ENCODE measurements at regions not wholly inside any gene's neighbourhood (a gene's known extent, or its start where the extent isn't known, plus 50 kb on each side); places are given as distances from the start of the nearest gene placed in this dataset.

DNA sequence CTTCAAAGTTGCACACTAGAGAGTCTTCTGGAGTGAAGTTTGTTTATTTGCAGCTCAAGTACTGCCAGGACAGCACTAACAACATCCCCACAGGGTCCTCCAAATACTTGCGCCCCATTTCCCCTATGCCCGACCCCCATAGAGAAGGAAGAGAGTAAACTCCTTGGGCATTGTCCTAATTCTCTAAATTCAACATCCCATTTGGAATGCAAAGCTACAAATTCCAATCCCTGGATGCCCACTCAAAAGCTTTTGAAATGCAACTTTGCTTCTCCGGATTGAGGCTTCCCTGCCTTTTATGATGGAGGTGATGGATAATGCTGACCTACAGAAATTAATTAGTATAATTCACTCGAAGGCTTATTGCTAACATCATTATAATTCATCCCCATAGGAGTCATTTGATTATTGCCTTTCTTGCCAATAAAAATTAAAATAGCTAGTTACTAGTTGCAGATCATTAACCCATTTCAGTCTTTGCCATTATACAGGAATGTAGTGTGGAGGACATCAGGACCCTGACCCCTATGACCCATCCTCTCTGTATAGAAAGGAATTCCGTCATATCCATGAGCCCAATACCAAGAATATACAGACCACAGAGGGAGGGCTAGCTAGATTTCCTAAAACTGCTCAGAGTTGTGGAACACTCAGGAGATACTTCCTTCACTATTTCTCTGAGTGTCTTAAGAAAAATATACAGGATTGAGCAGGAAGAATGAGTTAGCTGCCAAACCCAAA, 277.6 kb downstream of the ZNF608 start:
- H3K4me3 ChIP-seq = no peak overlapping the region
- H3K27ac ChIP-seq = no peak overlapping the region
- H3K9me3 ChIP-seq (replicated peaks) = no peaks in the 10 kb centered on the region
- no peaks in the 10 kb centered on the region for H3K4me1 ChIP-seq
- DNase-seq = no peak
- H3K27me3 ChIP-seq = no peaks in the 10 kb centered on the region
- no peaks in the 10 kb centered on the region for H3K36me3 ChIP-seq

DNA sequence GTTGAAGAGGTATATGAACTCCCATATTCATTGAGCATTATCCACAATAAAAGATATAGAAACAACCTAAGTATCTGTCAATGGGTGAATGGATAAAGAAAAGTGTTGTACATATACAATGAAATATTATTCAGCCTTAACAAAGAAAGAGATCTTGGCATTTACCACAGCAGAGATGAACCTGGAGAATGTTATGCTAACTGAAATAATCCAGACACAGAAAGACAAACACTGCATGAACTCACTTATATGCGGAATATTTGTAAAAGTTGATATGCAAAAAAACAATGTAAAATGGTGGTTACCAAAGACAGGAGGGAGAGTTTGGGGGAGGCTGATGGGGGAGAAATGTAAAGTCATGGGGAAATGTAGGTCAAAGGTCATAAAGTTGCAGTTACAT, 278.7 kb downstream of the ZNF608 start:
- H3K36me3 ChIP-seq = no peaks in the 10 kb centered on the region
- no peak overlapping the region for H3K4me3 ChIP-seq
- no peaks in the 10 kb centered on the region for H3K27me3 ChIP-seq
- H3K27ac ChIP-seq = no peak overlapping the region
- no peaks in the 10 kb centered on the region for H3K9me3 ChIP-seq (replicated peaks)
- no peak for DNase-seq
- no peaks in the 10 kb centered on the region for H3K4me1 ChIP-seq

DNA sequence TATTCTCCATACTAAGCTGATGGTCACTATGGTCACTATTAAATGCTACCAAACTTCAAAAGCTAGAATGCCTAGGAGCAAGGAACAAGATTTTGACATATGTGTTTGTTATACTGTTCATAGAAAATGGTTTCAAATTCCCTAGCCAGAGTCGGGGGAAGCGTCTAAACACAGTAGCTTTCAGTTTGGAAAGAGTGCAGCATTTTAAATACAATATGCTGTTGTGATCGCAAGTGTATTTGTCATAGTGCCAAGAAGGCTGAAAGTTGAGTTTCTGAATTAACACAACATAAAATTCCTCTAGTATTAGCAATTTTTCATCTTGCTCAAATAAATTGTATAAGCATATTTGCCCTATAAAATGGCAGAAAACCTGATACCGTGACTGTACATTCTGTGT, 280.4 kb downstream of the ZNF608 start:
- Histone ChIP-seq H3K9me3 (replicated peaks) (no peaks in the 10 kb centered on the region), H3K36me3 (no peaks in the 10 kb centered on the region), H3K4me3 (no peak overlapping the region), H3K27ac (no peak overlapping the region), H3K4me1 (no peaks in the 10 kb centered on the region), H3K27me3 (no peaks in the 10 kb centered on the region)
- DNase-seq = no peak

DNA sequence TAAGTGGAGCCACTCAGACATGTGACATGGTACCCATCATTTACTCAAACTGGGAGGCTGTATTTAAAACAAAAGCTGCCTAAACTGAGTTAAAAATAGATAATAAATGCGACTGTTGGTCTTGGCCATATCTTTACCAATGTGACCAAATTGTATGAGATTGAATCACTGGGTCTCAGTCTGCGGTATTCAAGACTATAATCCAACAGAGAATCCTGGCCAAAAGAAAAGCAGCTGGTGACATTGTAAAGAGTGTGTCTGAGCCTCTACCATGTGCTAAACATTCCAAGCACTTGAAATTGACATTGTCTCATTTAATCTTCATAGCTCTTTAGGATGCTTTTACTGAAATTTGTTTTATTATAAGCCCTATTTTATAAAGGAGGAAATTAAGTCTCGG, 282.6 kb downstream of the ZNF608 start:
- no peak for DNase-seq

DNA sequence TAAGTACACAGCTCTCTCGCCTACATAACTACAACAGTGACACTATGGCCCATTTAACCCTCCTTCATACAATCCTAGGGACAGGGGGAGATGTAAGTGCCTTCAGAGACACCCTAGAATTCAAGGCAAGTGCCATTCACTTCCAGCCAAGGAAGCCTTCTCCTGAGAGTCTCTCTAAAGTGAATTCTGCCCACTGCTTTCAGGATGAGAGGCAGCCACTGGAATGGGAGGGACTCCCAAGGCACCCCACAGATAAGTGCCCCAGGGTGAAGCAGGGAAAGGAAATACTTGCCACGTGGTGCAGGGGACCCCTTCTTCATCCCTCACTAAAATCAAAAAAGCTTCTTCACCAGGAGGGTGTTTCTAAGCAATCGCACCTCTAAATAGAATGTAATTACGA, 283.7 kb downstream of the ZNF608 start:
- no peaks in the 10 kb centered on the region for H3K36me3 ChIP-seq
- no peaks in the 10 kb centered on the region for H3K27me3 ChIP-seq
- H3K27ac ChIP-seq = no peak overlapping the region
- H3K4me1 ChIP-seq = no peaks in the 10 kb centered on the region
- H3K4me3 ChIP-seq = no peak overlapping the region
- 0 out of 2 replicates have a peak, but pooled peaks cover 6% of the 10 kb centered on the region for H3K9me3 ChIP-seq (replicated peaks)
- DNase-seq = no peak

More for the DNA sequence above, 282.6 kb downstream of the ZNF608 start:
- Histone ChIP-seq H3K27ac (no peak overlapping the region), H3K4me1 (no peaks in the 10 kb centered on the region), H3K9me3 (replicated peaks) (0 out of 2 replicates have a peak, but pooled peaks cover 6% of the 10 kb centered on the region), H3K4me3 (no peak overlapping the region), H3K27me3 (no peaks in the 10 kb centered on the region), H3K36me3 (no peaks in the 10 kb centered on the region)

DNA sequence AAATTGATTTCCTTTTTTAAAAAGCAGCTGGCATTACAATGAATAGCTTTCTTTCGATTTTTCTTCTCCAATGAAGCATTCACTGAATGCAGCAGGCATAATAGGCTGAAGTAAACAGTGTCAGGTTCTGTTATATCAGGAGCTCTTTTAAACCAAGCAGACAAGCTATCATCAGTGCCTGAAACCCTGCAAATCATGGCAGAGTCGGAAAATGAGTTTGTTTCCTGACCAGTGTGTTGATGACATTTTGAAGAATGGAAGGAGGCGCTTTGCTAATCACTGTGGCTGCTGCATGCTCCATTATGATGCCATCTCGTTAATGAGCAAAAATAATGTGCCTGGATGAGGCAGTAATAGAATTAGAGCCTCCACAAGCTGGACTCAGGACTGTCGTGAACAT, 284.5 kb downstream of the ZNF608 start:
- no peak overlapping the region for H3K4me3 ChIP-seq
- no peak for DNase-seq
- no peaks in the 10 kb centered on the region for H3K36me3 ChIP-seq
- H3K27me3 ChIP-seq = no peaks in the 10 kb centered on the region
- 0 out of 2 replicates have a peak, but pooled peaks cover 6% of the 10 kb centered on the region for H3K9me3 ChIP-seq (replicated peaks)
- H3K27ac ChIP-seq = no peak overlapping the region
- no peaks in the 10 kb centered on the region for H3K4me1 ChIP-seq

DNA sequence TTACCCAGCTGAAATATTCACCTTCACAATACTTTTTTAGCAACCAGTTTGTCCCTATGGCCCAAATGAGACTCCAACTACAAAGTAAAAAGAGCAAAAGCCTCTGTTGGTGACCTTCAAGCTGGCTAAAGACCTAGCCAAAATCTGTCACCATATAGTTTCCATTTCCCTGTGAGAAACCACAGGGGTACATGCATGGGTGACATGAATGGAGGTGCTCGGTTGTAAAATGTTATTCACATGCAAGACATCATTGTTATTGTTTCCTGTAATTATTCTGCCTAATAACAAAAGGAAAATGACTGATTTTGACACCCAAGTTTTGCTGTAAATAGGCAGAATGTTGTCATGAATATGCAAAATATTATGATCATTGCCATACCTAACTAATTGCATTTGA, 285.3 kb downstream of the ZNF608 start:
- Histone ChIP-seq H3K36me3 (no peaks in the 10 kb centered on the region), H3K27ac (no peak overlapping the region), H3K4me1 (no peaks in the 10 kb centered on the region), H3K9me3 (replicated peaks) (0 out of 2 replicates have a peak, but pooled peaks cover 6% of the 10 kb centered on the region), H3K4me3 (no peak overlapping the region), H3K27me3 (no peaks in the 10 kb centered on the region)
- no peak for DNase-seq

DNA sequence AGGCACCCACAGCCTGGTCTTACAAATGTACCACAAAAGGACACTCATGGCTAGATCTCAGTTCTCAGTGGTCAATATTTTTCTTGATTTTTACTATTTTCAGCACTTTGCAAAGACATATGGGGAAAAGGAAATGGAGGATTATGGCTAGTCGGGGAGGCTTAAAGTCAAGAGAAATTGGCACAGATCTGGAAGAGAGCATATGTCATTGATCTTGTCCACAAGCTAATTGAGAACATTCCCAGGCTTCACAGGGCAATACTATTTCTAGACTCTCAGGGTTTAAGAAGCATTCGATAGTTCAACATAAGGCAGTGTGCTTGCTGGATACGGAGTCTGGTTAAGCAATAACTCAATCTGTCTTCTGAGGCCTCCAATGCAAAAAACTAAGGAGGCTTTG, 285.8 kb downstream of the ZNF608 start:
- Histone ChIP-seq H3K9me3 (replicated peaks) (0 out of 2 replicates have a peak, but pooled peaks cover 6% of the 10 kb centered on the region), H3K4me3 (no peak overlapping the region), H3K27me3 (no peaks in the 10 kb centered on the region), H3K27ac (no peak overlapping the region), H3K36me3 (no peaks in the 10 kb centered on the region), H3K4me1 (no peaks in the 10 kb centered on the region)
- DNase-seq = no peak

DNA sequence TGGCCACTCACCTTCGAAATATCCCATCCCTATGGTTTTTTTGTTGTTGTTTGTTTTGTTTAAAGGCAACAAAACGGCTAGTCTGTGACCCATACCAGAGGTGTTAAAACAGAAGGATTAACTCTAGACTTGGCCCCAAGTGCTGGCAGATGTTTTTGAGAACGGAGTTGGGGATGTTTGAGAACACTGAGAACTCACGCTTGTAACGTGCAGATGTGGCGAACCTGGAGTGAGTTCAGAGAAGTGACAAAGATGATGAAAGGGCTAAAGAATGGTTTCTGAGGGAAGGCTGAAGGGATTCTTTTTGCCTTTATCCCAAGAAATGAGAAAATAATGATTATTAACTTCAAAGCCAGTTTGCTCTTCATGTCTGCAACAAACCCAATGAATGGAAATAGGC, 286.5 kb downstream of the ZNF608 start:
- H3K36me3 ChIP-seq = no peaks in the 10 kb centered on the region
- H3K9me3 ChIP-seq (replicated peaks) = 0 out of 2 replicates have a peak, but pooled peaks cover 6% of the 10 kb centered on the region
- H3K27me3 ChIP-seq = no peaks in the 10 kb centered on the region
- H3K4me1 ChIP-seq = no peaks in the 10 kb centered on the region
- DNase-seq = no peak
- no peak overlapping the region for H3K27ac ChIP-seq
- H3K4me3 ChIP-seq = no peak overlapping the region

DNA sequence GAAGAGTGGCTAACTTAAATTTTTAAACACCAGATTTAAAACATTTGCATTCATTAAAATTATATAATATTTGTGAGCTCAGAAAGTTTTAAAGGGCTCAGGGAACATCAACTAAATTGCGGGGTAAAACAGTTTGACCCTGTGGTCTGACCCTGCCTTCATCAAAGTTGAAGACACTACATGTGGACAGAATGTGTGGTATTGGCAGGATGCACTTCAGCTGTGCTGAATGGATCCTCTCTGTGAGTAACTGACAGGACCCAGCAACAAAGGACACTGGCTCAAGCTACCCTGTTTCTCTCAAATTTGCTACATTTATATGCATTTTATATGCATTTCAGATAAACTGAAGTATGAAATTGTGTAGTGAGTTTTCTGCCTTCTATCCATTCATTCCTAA, 288.5 kb downstream of the ZNF608 start:
- H3K27ac ChIP-seq = no peak overlapping the region
- DNase-seq = no peak
- H3K4me3 ChIP-seq = no peak overlapping the region

DNA sequence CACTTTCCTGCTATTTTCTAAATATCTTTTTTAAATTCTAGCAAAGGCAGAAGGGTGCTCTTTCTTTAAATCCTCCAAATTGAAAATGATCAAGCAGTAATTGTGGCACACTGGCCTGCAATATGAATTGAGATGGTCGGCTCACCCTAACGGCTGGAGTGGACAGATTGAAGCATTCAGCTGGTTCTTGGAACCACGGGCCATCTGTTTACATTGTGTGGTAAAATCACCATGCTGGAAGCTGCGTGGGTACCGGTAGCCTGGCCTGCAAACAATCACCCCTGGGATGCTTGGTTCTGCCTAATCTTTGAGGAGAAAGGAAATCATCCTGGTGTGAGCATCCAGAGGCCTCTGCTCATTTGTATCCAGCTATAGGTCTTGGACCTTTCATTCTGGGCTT, 289.3 kb downstream of the ZNF608 start:
- no peaks in the 10 kb centered on the region for H3K36me3 ChIP-seq
- H3K27ac ChIP-seq = no peak overlapping the region
- H3K4me3 ChIP-seq = no peak overlapping the region
- no peaks in the 10 kb centered on the region for H3K27me3 ChIP-seq
- H3K9me3 ChIP-seq (replicated peaks) = 0 out of 2 replicates have a peak, but pooled peaks cover 6% of the 10 kb centered on the region
- H3K4me1 ChIP-seq = no peaks in the 10 kb centered on the region
- DNase-seq = no peak

More for the DNA sequence above, 288.5 kb downstream of the ZNF608 start:
- no peaks in the 10 kb centered on the region for H3K27me3 ChIP-seq
- H3K9me3 ChIP-seq (replicated peaks) = 0 out of 2 replicates have a peak, but pooled peaks cover 6% of the 10 kb centered on the region
- no peaks in the 10 kb centered on the region for H3K4me1 ChIP-seq
- H3K36me3 ChIP-seq = no peaks in the 10 kb centered on the region

DNA sequence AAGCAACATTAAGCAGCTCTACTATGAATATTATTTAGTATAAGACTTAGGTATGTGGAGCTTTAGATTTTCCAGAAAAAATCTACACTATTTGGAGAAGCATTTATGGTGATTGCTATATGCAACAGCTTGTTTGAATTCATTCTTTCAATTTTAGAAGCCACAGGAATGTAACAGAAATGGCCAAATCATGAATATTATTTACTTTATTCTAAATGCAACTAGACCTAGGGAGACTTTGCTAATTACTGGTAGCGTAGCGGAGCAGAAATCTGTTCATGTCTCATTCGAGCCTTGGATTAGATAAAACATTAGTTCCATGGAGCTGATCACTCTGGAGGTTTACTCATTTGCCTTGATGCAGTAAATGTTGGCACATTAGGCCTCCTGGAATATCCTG, 290.2 kb downstream of the ZNF608 start:
- H3K27me3 ChIP-seq = no peaks in the 10 kb centered on the region
- no peaks in the 10 kb centered on the region for H3K36me3 ChIP-seq
- H3K9me3 ChIP-seq (replicated peaks) = 0 out of 2 replicates have a peak, but pooled peaks cover 6% of the 10 kb centered on the region
- no peak overlapping the region for H3K27ac ChIP-seq
- H3K4me1 ChIP-seq = no peaks in the 10 kb centered on the region
- DNase-seq = no peak
- H3K4me3 ChIP-seq = no peak overlapping the region

DNA sequence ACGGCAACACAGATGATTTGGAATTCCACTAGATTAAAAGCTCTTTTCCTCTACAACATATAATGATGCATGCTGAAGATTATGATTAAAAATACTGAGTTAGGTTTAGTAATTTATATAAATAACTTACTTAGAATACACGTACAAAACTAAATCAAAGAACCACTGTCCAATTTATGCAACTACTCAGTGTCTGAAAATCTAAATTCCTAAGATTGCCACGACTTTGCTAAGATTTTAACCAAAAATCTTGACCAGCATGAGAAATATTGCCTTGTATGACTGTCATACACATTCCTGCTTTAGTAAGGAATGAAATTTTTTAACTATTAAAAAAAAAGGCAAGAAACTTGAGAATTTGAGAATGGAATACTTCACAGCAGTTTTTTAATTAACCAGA, 292.4 kb downstream of the ZNF608 start:
- no peak overlapping the region for H3K4me3 ChIP-seq
- no peak overlapping the region for H3K27ac ChIP-seq
- H3K4me1 ChIP-seq = no peaks in the 10 kb centered on the region
- H3K9me3 ChIP-seq (replicated peaks) = 0 out of 2 replicates have a peak, but pooled peaks cover under 1% of the 10 kb centered on the region
- H3K27me3 ChIP-seq = no peaks in the 10 kb centered on the region
- H3K36me3 ChIP-seq = no peaks in the 10 kb centered on the region
- DNase-seq = no peak

DNA sequence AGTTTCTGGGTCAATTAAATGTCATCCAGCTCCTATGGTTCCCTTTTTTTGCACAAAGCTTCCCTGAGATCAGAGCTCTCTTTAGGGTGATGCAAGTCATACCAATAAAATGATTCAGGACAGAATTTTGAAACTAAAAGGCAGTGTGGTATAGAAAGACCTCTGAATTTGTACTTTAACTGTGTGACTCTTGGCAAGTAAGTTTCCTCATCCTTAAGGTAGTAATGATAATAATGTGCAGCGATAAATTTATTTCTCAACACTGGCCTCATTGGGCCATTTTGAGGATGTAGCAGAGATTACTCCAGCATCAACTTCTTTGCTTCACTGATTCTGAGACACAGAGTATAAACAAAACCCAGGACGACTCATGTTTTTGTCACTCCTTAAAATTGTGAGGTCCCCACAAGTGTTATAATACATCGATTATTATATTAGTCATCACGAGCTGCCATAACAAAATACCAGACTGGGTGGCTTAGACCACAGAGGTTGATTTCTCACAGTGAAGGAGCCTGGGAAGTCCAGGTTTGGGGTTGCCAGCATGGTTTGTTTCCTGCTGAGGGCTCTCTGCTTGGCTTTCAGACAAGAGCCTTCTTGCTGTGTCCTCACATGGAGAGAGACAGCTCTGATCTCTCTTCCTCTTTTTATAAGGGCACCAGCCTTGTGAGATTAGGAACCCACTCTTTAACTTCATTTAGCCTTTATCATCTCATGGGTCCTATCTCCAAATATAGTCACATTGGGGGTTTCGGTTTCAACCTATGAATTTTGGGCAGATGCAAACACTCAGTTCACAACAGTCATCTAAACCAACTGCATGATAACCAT, 293.0 kb downstream of the ZNF608 start:
- no peak overlapping the region for H3K4me3 ChIP-seq
- no peak for DNase-seq
- no peak overlapping the region for H3K27ac ChIP-seq
- H3K27me3 ChIP-seq = no peaks in the 10 kb centered on the region
- no peaks in the 10 kb centered on the region for H3K36me3 ChIP-seq
- H3K9me3 ChIP-seq (replicated peaks) = no peaks in the 10 kb centered on the region
- H3K4me1 ChIP-seq = no peaks in the 10 kb centered on the region

DNA sequence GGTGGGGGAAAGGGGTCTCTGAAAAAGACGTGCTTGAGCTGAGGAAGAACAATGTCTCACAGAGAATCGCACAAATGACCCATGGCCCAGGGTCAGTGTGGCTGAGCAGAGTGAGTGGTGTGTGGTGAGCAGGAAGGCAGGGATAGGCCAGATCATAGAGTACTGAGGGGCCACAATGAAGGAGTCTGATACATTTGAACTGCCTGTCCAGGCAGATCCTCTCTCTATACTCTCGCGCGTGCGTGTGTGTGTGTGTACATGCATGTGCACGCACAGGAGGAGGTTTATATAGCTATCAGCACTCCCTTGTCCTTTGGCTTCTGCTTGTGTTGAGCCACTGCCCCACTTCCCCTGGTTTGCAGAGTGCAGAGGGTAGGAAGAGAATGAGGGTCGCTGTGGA, 294.0 kb downstream of the ZNF608 start:
- Histone ChIP-seq H3K27me3 (no peaks in the 10 kb centered on the region), H3K27ac (no peak overlapping the region), H3K4me3 (no peak overlapping the region), H3K4me1 (no peaks in the 10 kb centered on the region), H3K36me3 (no peaks in the 10 kb centered on the region), H3K9me3 (replicated peaks) (no peaks in the 10 kb centered on the region)
- DNase-seq = no peak

Data from SJCRH30 (cell line).